Activated naive CD4-positive, alpha-beta T cell treated with anti-CD3 and anti-CD28 coated beads for 36 hours (primary cell): ENCODE measurements at regions not wholly inside any gene's neighbourhood (a gene's known extent, or its start where the extent isn't known, plus 50 kb on each side); places are given as distances from the start of the nearest gene placed in this dataset.

ENCODE experiments used
- CTCF ChIA-PET: fragments of 350-600 bp; sonication (Branson Sonifier 250); formaldehyde crosslinking; loops from one replicate; lab custom pipeline; 2021; ENCODE audit warnings: antibody characterized with exemption; lab: Charles Lee
- DNase-seq: peaks from one replicate; pipeline ENCODE4 v3.0.0-alpha.2; 2020
- H3K27ac Mint-ChIP-seq: one replicate; pipeline ENCODE4 v1.8.0; 2021; ENCODE audit warnings: mild to moderate bottlenecking, mixed read lengths
- H3K27me3 Mint-ChIP-seq: one replicate; pipeline ENCODE4 v1.8.0; 2021; ENCODE audit warnings: low read depth, mixed read lengths
- H3K36me3 Mint-ChIP-seq: one replicate; pipeline ENCODE4 v1.8.0; 2021; ENCODE audit warnings: low read depth, mixed read lengths
- H3K4me1 Mint-ChIP-seq: one replicate; pipeline ENCODE4 v1.8.0; 2021; ENCODE audit warnings: low read depth, mixed read lengths
- H3K4me3 Mint-ChIP-seq: one replicate; pipeline ENCODE4 v1.8.0; 2021; ENCODE audit warnings: mild to moderate bottlenecking, moderate library complexity, mixed read lengths
- H3K9me3 Mint-ChIP-seq: one replicate; pipeline ENCODE4 v1.8.0; 2021; ENCODE audit warnings: mixed read lengths
- intact Hi-C: fragments of 100-400 bp; cut with micrococcal nuclease; formaldehyde crosslinking; loops from one replicate; pipeline ENCODE4 v1.15.1; 2023

GRCh38 chr13:74669149-74669548 is 534.9 kb upstream of the KLF12 start:
- intact Hi-C loops = no loop called here

GRCh38 chr13:74667656-74668203 is 533.5 kb upstream of the KLF12 start:
- no peaks in the 10 kb centered on the region for H3K4me1 Mint-ChIP-seq
- no peaks in the 10 kb centered on the region for H3K36me3 Mint-ChIP-seq
- H3K27me3 Mint-ChIP-seq = peaks cover 3% of the 10 kb centered on the region
- H3K27ac Mint-ChIP-seq = no peak overlapping the region
- no peaks in the 10 kb centered on the region for H3K9me3 Mint-ChIP-seq
- CTCF ChIA-PET = no interaction called here
- H3K4me3 Mint-ChIP-seq = no peak overlapping the region
- no peak for DNase-seq
- intact Hi-C loops = no loop called here

More at GRCh38 chr13:74669149-74669548, 534.9 kb upstream of the KLF12 start:
- Mint-ChIP-seq H3K9me3 (no peaks in the 10 kb centered on the region), H3K4me1 (no peaks in the 10 kb centered on the region), H3K27me3 (peaks cover 3% of the 10 kb centered on the region), H3K27ac (no peak overlapping the region), H3K4me3 (no peak overlapping the region), H3K36me3 (no peaks in the 10 kb centered on the region)
- CTCF ChIA-PET = no interaction called here
- DNase-seq = no peak

DNA sequence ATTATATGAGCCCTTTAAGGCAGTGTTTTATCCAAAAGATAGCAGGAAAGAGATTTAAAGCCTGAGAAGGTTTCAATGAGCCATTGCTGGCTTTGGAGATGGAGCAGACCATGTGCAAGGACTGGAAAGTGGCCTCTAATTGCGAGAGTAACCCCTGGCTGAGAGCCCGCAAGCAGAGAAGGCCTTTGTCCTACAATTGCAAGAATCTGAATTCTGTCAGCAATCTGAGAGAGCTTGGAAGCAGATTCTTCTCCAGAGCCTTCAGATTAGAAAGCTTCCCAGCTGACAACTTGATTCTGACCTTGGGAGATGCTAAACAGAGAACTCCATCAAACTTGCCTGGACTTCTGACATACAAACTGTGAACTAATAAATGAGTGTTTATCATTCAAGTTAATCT is 528.7 kb upstream of the KLF12 start:
- Mint-ChIP-seq H3K36me3 (no peaks in the 10 kb centered on the region), H3K4me3 (no peak overlapping the region), H3K4me1 (no peaks in the 10 kb centered on the region), H3K9me3 (no peaks in the 10 kb centered on the region), H3K27ac (no peak overlapping the region), H3K27me3 (peaks cover 3% of the 10 kb centered on the region)
- CTCF ChIA-PET = no interaction called here
- intact Hi-C loops = no loop called here
- no peak for DNase-seq

DNA sequence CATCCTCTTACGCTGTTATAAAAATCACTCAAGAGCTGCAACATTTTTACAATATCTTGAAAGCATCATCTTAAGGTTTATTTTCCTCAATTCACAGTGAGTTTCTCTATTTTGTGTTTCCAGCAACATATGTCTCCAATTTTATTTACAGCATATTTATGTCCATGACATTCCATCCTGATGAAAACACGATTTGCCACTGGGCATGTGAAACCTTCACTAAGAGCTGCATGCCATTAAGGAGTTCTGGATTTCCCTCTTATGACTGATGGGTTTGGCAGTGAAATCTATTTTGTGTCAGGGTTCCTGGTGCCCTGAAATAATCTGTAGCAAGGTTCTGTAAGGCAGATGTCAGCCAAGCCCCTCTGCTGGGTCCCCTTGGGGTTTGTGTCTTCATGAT is 527.6 kb upstream of the KLF12 start:
- no peak for DNase-seq
- Mint-ChIP-seq H3K9me3 (no peaks in the 10 kb centered on the region), H3K27ac (no peak overlapping the region), H3K27me3 (peaks cover 3% of the 10 kb centered on the region), H3K36me3 (no peaks in the 10 kb centered on the region), H3K4me3 (no peak overlapping the region), H3K4me1 (no peaks in the 10 kb centered on the region)
- intact Hi-C loops = no loop called here
- CTCF ChIA-PET = interaction anchor here (0.7 kb wide), 1 partner anchor 668 kb away, joined by 3 read pairs; no protein-coding TSS in a partner anchor

DNA sequence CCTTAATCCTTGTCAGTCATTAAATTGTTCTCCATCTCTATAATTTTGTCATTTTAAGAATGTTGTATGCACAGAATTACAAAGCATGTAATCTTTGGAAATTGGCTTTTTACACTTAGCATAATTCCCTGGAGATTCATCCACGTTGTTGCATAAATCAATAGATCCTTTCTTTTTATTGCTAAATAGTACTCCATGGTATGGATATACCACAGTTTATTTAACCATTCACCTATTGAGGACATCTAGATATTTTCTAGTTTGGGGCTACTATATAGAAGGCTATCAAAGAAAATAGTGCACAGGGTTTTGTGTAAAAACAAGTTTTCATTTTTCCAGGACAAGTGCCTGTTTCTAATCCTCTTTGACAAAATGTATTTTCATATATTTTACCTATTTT is 523.6 kb upstream of the KLF12 start:
- H3K4me3 Mint-ChIP-seq = no peak overlapping the region
- H3K4me1 Mint-ChIP-seq = no peaks in the 10 kb centered on the region
- no peaks in the 10 kb centered on the region for H3K27me3 Mint-ChIP-seq
- DNase-seq = no peak
- H3K9me3 Mint-ChIP-seq = no peaks in the 10 kb centered on the region
- H3K27ac Mint-ChIP-seq = no peak overlapping the region
- H3K36me3 Mint-ChIP-seq = no peaks in the 10 kb centered on the region
- CTCF ChIA-PET = no interaction called here
- intact Hi-C loops = no loop called here

- no peak for DNase-seq
- no peak overlapping the region for H3K4me3 Mint-ChIP-seq
- H3K27me3 Mint-ChIP-seq = no peaks in the 10 kb centered on the region
- H3K27ac Mint-ChIP-seq = no peak overlapping the region
- no peaks in the 10 kb centered on the region for H3K4me1 Mint-ChIP-seq
- intact Hi-C loops = no loop called here
- CTCF ChIA-PET = interaction anchor here (1.0 to 1.6 kb wide), 2 partner anchors 20 to 568 kb away, joined by 4 read pairs; no protein-coding TSS in a partner anchor
- no peaks in the 10 kb centered on the region for H3K36me3 Mint-ChIP-seq
- no peaks in the 10 kb centered on the region for H3K9me3 Mint-ChIP-seq
Observed at GRCh38 chr13:74651121-74651520, 516.9 kb upstream of the KLF12 start.

DNA sequence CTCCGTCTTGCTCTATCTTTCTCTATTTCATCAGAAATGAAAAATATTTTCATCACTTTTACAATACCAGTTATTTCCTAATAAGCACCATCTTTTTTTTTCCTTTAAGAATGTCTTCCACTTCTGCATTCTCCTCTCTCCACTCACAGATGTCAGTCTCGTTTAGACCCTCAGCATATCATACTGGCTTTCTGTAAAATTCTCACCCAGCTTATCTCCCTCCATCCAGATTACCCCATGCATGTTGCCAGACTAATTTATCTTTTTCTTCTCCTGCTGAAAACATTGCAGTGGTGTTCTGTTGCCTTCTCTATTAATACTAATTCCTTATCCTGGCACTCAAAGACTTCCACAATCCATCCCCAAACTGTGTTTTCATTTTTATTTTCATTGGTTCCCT is 513.8 kb upstream of the KLF12 start:
- H3K27me3 Mint-ChIP-seq = no peaks in the 10 kb centered on the region
- intact Hi-C loops = no loop called here
- H3K27ac Mint-ChIP-seq = no peak overlapping the region
- H3K36me3 Mint-ChIP-seq = no peaks in the 10 kb centered on the region
- no peak for DNase-seq
- CTCF ChIA-PET = no interaction called here
- H3K4me3 Mint-ChIP-seq = no peak overlapping the region
- no peaks in the 10 kb centered on the region for H3K9me3 Mint-ChIP-seq
- no peaks in the 10 kb centered on the region for H3K4me1 Mint-ChIP-seq

GRCh38 chr13:74647211-74647610 is 513.0 kb upstream of the KLF12 start:
- Mint-ChIP-seq H3K36me3 (no peaks in the 10 kb centered on the region), H3K27ac (no peak overlapping the region), H3K4me1 (no peaks in the 10 kb centered on the region), H3K4me3 (no peak overlapping the region), H3K9me3 (no peaks in the 10 kb centered on the region), H3K27me3 (no peaks in the 10 kb centered on the region)
- intact Hi-C loops = no loop called here
- DNase-seq = no peak
- CTCF ChIA-PET = no interaction called here

GRCh38 chr13:74646091-74646490 is 511.9 kb upstream of the KLF12 start:
- Mint-ChIP-seq H3K9me3 (no peaks in the 10 kb centered on the region), H3K4me1 (no peaks in the 10 kb centered on the region)

GRCh38 chr13:74645586-74645985 is 511.4 kb upstream of the KLF12 start:
- Mint-ChIP-seq H3K4me3 (no peak overlapping the region), H3K9me3 (no peaks in the 10 kb centered on the region), H3K27me3 (no peaks in the 10 kb centered on the region), H3K36me3 (no peaks in the 10 kb centered on the region), H3K4me1 (no peaks in the 10 kb centered on the region), H3K27ac (no peak overlapping the region)
- intact Hi-C loops = no loop called here
- DNase-seq = no peak
- CTCF ChIA-PET = no interaction called here

More at GRCh38 chr13:74646091-74646490, 511.9 kb upstream of the KLF12 start:
- Mint-ChIP-seq H3K27me3 (no peaks in the 10 kb centered on the region), H3K4me3 (no peak overlapping the region), H3K36me3 (no peaks in the 10 kb centered on the region), H3K27ac (no peak overlapping the region)
- CTCF ChIA-PET = no interaction called here
- DNase-seq = no peak
- intact Hi-C loops = no loop called here

DNA sequence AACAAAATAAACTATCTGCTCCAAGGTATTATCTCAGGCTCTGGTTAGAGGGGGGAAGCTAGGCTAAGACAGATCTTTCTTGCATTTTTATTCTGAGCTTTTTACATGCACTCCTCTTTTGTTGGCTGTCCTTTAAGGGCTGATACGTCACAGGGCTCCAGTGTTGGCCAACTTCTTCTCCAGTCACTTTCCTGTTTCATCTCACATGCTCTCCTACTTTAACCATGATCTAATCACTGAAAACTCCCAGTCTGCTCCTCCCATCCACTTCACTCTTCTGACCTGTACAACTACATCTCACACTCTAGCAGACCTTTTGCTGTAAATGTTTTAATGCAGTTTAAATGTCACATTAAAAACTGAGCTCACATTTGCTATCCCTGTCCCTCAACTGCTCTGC is 510.0 kb upstream of the KLF12 start:
- H3K27ac Mint-ChIP-seq = no peak overlapping the region
- CTCF ChIA-PET = interaction anchor here (0.6 kb wide), 1 partner anchor 18 kb away, joined by 4 read pairs; no protein-coding TSS in a partner anchor
- no peaks in the 10 kb centered on the region for H3K36me3 Mint-ChIP-seq
- intact Hi-C loops = no loop called here
- H3K4me3 Mint-ChIP-seq = no peak overlapping the region
- H3K27me3 Mint-ChIP-seq = no peaks in the 10 kb centered on the region
- H3K4me1 Mint-ChIP-seq = no peaks in the 10 kb centered on the region
- H3K9me3 Mint-ChIP-seq = no peaks in the 10 kb centered on the region
- no peak for DNase-seq

DNA sequence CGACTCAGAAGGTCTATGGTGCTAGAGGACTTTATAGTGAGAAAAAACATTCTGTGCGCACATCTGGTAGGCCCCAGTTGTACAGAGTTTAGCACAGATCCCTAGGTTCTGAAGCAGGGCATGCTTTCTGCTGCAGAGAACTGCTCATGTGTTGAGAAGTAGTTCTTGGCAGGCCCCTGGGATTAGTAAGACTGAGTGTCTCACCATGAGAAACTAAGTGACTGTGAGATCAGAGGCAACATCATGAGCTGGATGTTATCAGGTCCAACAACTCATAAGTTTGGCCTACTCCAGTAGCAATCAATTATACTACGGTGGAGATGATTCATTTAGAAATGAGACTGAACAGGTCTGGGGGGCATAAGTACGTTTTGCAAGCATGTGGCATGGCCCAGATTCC is 507.4 kb upstream of the KLF12 start:
- no peak for DNase-seq
- Mint-ChIP-seq H3K27ac (no peak overlapping the region), H3K27me3 (no peaks in the 10 kb centered on the region), H3K36me3 (no peaks in the 10 kb centered on the region), H3K4me3 (no peak overlapping the region), H3K4me1 (no peaks in the 10 kb centered on the region), H3K9me3 (no peaks in the 10 kb centered on the region)
- CTCF ChIA-PET = no interaction called here
- intact Hi-C loops = no loop called here

DNA sequence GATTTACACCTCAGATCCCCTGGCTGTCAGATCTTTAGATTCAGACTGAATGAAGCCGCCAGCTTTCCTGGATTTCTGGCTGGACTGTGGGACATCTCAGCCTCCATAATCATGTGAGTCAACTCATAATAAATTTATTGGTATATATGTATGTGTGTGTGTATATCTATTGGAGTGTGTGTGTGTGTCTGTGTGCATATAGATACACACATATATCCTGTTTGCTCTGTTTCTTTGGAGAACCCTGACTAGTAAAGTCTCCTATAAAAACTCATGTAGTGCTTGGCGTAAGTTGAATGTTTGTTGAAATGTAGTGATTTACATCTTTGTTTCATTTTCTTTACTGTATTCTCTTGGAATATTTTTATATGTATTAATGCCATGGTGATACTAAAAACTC is 499.5 kb upstream of the KLF12 start:
- Mint-ChIP-seq H3K4me1 (no peaks in the 10 kb centered on the region), H3K27ac (no peak overlapping the region), H3K27me3 (peaks cover 2% of the 10 kb centered on the region), H3K9me3 (peaks cover 9% of the 10 kb centered on the region), H3K36me3 (no peaks in the 10 kb centered on the region), H3K4me3 (no peak overlapping the region)
- intact Hi-C loops = no loop called here
- CTCF ChIA-PET = no interaction called here
- DNase-seq = no peak
